Ovary (tissue), 7 donors: ENCODE measurements at regions not wholly inside any gene's neighbourhood (a gene's known extent, or its start where the extent isn't known, plus 50 kb on each side); places are given as distances from the start of the nearest gene placed in this dataset.

Experiments
- DNase-seq, 5 donors: peaks; one replicate each; pipeline ENCODE4 v3.0.0-alpha.2; 2019 to 2020
- H3K27ac ChIP-seq, 2 donors: fragments of 200-600 bp; one replicate each; pipeline versions ENCODE4 v1.5.1 to v1.8.0; 2019 to 2022
- H3K27me3 ChIP-seq: fragments of 200-600 bp; one replicate; pipeline ENCODE4 v1.8.0; 2022
- H3K36me3 ChIP-seq: fragments of 200-600 bp; sonication (generic); one replicate; pipeline ENCODE4 v1.5.1; 2019
- H3K4me1 ChIP-seq: one replicate; pipeline ENCODE4 v1.8.1; 2013; ENCODE audit warnings: mild to moderate bottlenecking, moderate library complexity; ENCODE audit not compliant: insufficient read depth
- H3K4me3 ChIP-seq: fragments of 200-600 bp; sonication (generic); one replicate; pipeline ENCODE4 v1.5.1; 2017
- H3K9me3 ChIP-seq, 2 donors: fragments of 200-600 bp in 1 of 2; sonication (generic) in 1 of 2; one replicate each; pipeline versions ENCODE4 v1.5.1 to v1.8.1; 2013 to 2019; ENCODE audit warnings: mild to moderate bottlenecking in 1 of 2, moderate library complexity in 1 of 2
- CTCF ChIP-seq, 3 donors: fragments of 450-650 bp in 2 of 3; fragments of 200-600 bp in 1 of 3; IDR thresholded peaks; one replicate each; pipeline versions ENCODE4 v1.5.1 to v1.8.0; 2016 to 2022; ENCODE audit warnings: antibody characterized with exemption in 3 of 3, mild to moderate bottlenecking in 1 of 3
- EP300 ChIP-seq: sonication (generic); formaldehyde crosslinking; IDR thresholded peaks from one replicate; pipeline ENCODE4 v1.6.1; 2017; ENCODE audit warnings: antibody characterized with exemption
- POLR2A ChIP-seq: fragments of 450-650 bp; IDR thresholded peaks from one replicate; pipeline ENCODE4 v1.6.1; 2017; ENCODE audit warnings: antibody characterized with exemption, mild to moderate bottlenecking, moderate library complexity
- WGBS, 3 donors: extraction: QIAGEN DNeasy Blood & Tissue Kit in 1 of 3; methylation state at CpG; one replicate each; pipeline versions ENCODE4 v1.1.5 to v1.1.7; 2013 to 2017; 5-methylcytosine and 5-hydroxymethylcytosine counted together
- intact Hi-C, 4 donors: fragments of 100-400 bp; cut with DNase I; formaldehyde crosslinking; loops; one replicate each; pipeline versions ENCODE4 v1.11.0 to v1.15.1; 2022 to 2023
- donor health status: DM: no; HTN: no; CAD: no; lungs with moderate emphysema.
- donor health status: DM: no; HTN: no; CAD: no.
- donor health status: Bipolar disorder and iron deficiency.
- donor health status: DM: no; HTN: no; CAD: no.
- donor health status: DM: yes; HTN: yes; CAD: no.

- TF ChIP-seq POLR2A (no peak), CTCF (IDR thresholded peaks at IDR 0.05) (no peak), EP300 (no peak)
- intact Hi-C loops: no loop called here
- H3K27ac ChIP-seq: no peak overlapping the region
- WGBS, 3 donors: 84 to 85% (median 84%) methylated on average over 12 of the region's 12 CpGs
- H3K27me3 ChIP-seq: no peaks in the 10 kb centered on the region
- no peaks in the 10 kb centered on the region for H3K9me3 ChIP-seq
- no peaks in the 10 kb centered on the region for H3K4me1 ChIP-seq
- no peak for DNase-seq
- no peak overlapping the region for H3K4me3 ChIP-seq
- no peaks in the 10 kb centered on the region for H3K36me3 ChIP-seq
Observed at GRCh38 chr1:234842726-234843641, 233.0 kb upstream of the IRF2BP2 start.

GRCh38 chr1:234841710-234842231, 231.8 kb upstream of the IRF2BP2 start:
- no peak for TF ChIP-seq POLR2A
- no peak for TF ChIP-seq EP300
- TF ChIP-seq CTCF (IDR thresholded peaks at IDR 0.05): no peak
- intact Hi-C loops: no loop called here
- no peak overlapping the region for H3K27ac ChIP-seq
- WGBS, 3 donors: 71 to 72% (median 72%) methylated on average over 7 of the region's 7 CpGs
- H3K4me3 ChIP-seq: no peak overlapping the region
- H3K4me1 ChIP-seq: no peaks in the 10 kb centered on the region
- DNase-seq: no peak
- no peaks in the 10 kb centered on the region for H3K9me3 ChIP-seq
- no peaks in the 10 kb centered on the region for H3K36me3 ChIP-seq
- H3K27me3 ChIP-seq: no peaks in the 10 kb centered on the region

- Histone ChIP-seq H3K27me3 (no peaks in the 10 kb centered on the region), H3K4me3 (no peak overlapping the region), H3K4me1 (no peaks in the 10 kb centered on the region), H3K27ac (no peak overlapping the region), H3K9me3 (no peaks in the 10 kb centered on the region), H3K36me3 (no peaks in the 10 kb centered on the region)
- no peak for TF ChIP-seq EP300
- intact Hi-C loops: no loop called here
- DNase-seq: no peak
- WGBS, 3 donors: 85 to 91% (median 88%) methylated on average over 3 of the region's 3 CpGs
Observed at GRCh38 chr1:234841281-234841680, 231.3 kb upstream of the IRF2BP2 start.

- TF ChIP-seq CTCF (IDR thresholded peaks at IDR 0.05) (no peak), EP300 (no peak), POLR2A (no peak)
- DNase-seq: no peak
- WGBS, 3 donors: 85 to 91% (median 89%) methylated on average over 2 of the region's 2 CpGs
- Histone ChIP-seq H3K27ac (no peak overlapping the region), H3K9me3 (no peaks in the 10 kb centered on the region), H3K36me3 (no peaks in the 10 kb centered on the region), H3K4me3 (no peak overlapping the region), H3K27me3 (no peaks in the 10 kb centered on the region), H3K4me1 (no peaks in the 10 kb centered on the region)
- intact Hi-C loops: no loop called here
Observed at GRCh38 chr1:234840843-234841242, 230.9 kb upstream of the IRF2BP2 start.

- no peaks in the 10 kb centered on the region for H3K4me1 ChIP-seq
- H3K27ac ChIP-seq: no peak overlapping the region
- H3K4me3 ChIP-seq: no peak overlapping the region
- no peaks in the 10 kb centered on the region for H3K36me3 ChIP-seq
- no peak for DNase-seq
- TF ChIP-seq CTCF (IDR thresholded peaks at IDR 0.05) (no peak), POLR2A (no peak), EP300 (no peak)
- H3K9me3 ChIP-seq: no peaks in the 10 kb centered on the region
- intact Hi-C loops: no loop called here
- H3K27me3 ChIP-seq: no peaks in the 10 kb centered on the region
- 91 to 95% (median 94%) methylated on average over 2 of the region's 2 CpGs for WGBS, 3 donors
Observed at GRCh38 chr1:234840253-234840652, 230.3 kb upstream of the IRF2BP2 start.
